GM18951 (cell line): ENCODE measurements at regions not wholly inside any gene's neighbourhood (a gene's known extent, or its start where the extent isn't known, plus 50 kb on each side); places are given as distances from the start of the nearest gene placed in this dataset.

ENCODE experiments used
- POLR2A ChIP-seq: IDR thresholded peaks from 4 replicates; pipeline ENCODE4 v1.6.1; 2011; ENCODE audit warnings: mild to moderate bottlenecking; ENCODE audit not compliant: insufficient read length, insufficient read depth; ENCODE audit errors: extremely low read depth
- in situ Hi-C: fragments of 300-500 bp; cut with MboI; formaldehyde crosslinking; loops from one replicate; pipeline ENCODE4 v1.12.0; 2022; ENCODE audit warnings: low sequenced_read_pairs, mixed read lengths, inconsistent platforms; ENCODE audit not compliant: unreplicated experiment

- no peak for TF ChIP-seq POLR2A
- in situ Hi-C loops: no loop called here
These were observed 340.6 kb downstream of the NYAP2 start for GRCh38 chr2:225740086-225740485.

- TF ChIP-seq POLR2A: no peak
- in situ Hi-C loops: no loop called here
These were observed 339.8 kb downstream of the NYAP2 start for GRCh38 chr2:225739328-225739727.

GRCh38 chr2:225738735-225739134, 339.2 kb downstream of the NYAP2 start:
- in situ Hi-C loops: no loop called here
- no peak for TF ChIP-seq POLR2A

- in situ Hi-C loops: no loop called here
- no peak for TF ChIP-seq POLR2A
These were observed 338.0 kb downstream of the NYAP2 start for GRCh38 chr2:225737556-225737955.

- in situ Hi-C loops: no loop called here
- TF ChIP-seq POLR2A: no peak
These were observed 336.3 kb downstream of the NYAP2 start for GRCh38 chr2:225735844-225736243.

GRCh38 chr2:225725726-225726125, 326.2 kb downstream of the NYAP2 start:
- in situ Hi-C loops: no loop called here
- TF ChIP-seq POLR2A: no peak
